SJSA1 (cell line): ENCODE measurements at regions not wholly inside any gene's neighbourhood (a gene's known extent, or its start where the extent isn't known, plus 50 kb on each side); places are given as distances from the start of the nearest gene placed in this dataset.

Source experiments
- DNase-seq, 2 experiments: peaks; one replicate each; pipeline ENCODE4 v3.0.0-alpha.2; 2015 to 2020; ENCODE audit warnings: low spot score in 2 of 2, low read depth in 1 of 2
- H3K27ac ChIP-seq: fragments of 250-450 bp; sonication (Bioruptor Pico); 2 replicates; pipeline ENCODE4 v1.5.1; 2020; ENCODE audit warnings: mild to moderate bottlenecking, moderate library complexity
- H3K27me3 ChIP-seq: fragments of 250-450 bp; sonication (Bioruptor Pico); replicated peaks from 2 replicates; pipeline ENCODE4 v1.5.1; 2020; ENCODE audit warnings: mild to moderate bottlenecking, moderate library complexity
- H3K36me3 ChIP-seq: fragments of 250-450 bp; sonication (Bioruptor Pico); 2 replicates; pipeline ENCODE4 v1.5.1; 2020; ENCODE audit warnings: mild to moderate bottlenecking
- H3K4me1 ChIP-seq: fragments of 250-450 bp; sonication (Bioruptor Pico); replicated peaks from 2 replicates; pipeline ENCODE4 v1.6.1; 2021; ENCODE audit warnings: mild to moderate bottlenecking
- H3K4me3 ChIP-seq: fragments of 250-450 bp; sonication (Bioruptor Pico); 2 replicates; pipeline ENCODE4 v1.5.1; 2020; ENCODE audit warnings: mild to moderate bottlenecking
- H3K9me3 ChIP-seq: fragments of 250-450 bp; sonication (Bioruptor Pico); replicated peaks from 2 replicates; pipeline ENCODE4 v1.5.1; 2020; ENCODE audit warnings: mild to moderate bottlenecking

- Histone ChIP-seq H3K27ac (no peak overlapping the region), H3K36me3 (no peaks in the 10 kb centered on the region), H3K4me3 (no peak overlapping the region), H3K27me3 (0 out of 2 replicates have a peak, but pooled peaks cover 3% of the 10 kb centered on the region), H3K9me3 (no peaks in the 10 kb centered on the region), H3K4me1 (no peaks in the 10 kb centered on the region)
- no peak for DNase-seq
Measured at GRCh38 chr12:94733727-94734126, 83.4 kb upstream of the TMCC3 start.

- no peak for DNase-seq
- Histone ChIP-seq H3K27me3 (0 out of 2 replicates have a peak, but pooled peaks cover 3% of the 10 kb centered on the region), H3K36me3 (no peaks in the 10 kb centered on the region), H3K4me1 (no peaks in the 10 kb centered on the region), H3K27ac (no peak overlapping the region), H3K4me3 (no peak overlapping the region), H3K9me3 (no peaks in the 10 kb centered on the region)
Measured at GRCh38 chr12:94732367-94732990, 82.1 kb upstream of the TMCC3 start.

DNA sequence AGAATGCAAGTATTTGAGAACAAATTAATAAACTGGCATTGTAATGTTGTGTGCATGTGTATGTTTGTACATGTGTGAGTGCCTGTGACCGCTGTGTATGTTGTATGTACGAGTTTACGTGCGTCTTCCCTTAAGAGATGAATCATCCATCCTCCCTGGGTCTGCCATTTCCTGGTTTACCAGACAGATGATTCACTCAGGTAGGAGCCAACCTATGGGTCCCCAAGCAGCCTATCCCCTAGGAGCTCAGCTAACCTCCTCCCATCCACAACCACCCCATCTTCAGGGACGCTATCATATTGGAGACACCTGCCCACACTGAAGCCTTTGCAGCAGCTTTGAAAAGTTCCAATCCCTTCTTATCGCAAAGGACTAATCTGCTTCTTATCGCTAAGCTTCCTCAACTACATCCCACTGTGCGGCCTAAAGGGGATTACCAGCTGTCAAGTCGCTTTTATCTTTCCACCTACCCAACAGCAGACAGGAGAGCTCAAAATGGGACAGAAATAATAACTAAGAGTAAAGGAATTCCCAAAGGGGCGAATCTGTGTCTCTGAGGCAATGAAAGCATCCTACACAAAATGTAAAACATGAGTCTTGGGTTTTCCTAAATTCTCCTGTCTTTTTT lies 81.5 kb upstream of the TMCC3 start:
- Histone ChIP-seq H3K27ac (no peak overlapping the region), H3K36me3 (no peaks in the 10 kb centered on the region), H3K9me3 (no peaks in the 10 kb centered on the region), H3K27me3 (no peaks in the 10 kb centered on the region), H3K4me1 (no peaks in the 10 kb centered on the region), H3K4me3 (no peak overlapping the region)
- DNase-seq = no peak

GRCh38 chr12:94730847-94731246 lies 80.5 kb upstream of the TMCC3 start:
- Histone ChIP-seq H3K9me3 (no peaks in the 10 kb centered on the region), H3K36me3 (no peaks in the 10 kb centered on the region), H3K4me1 (no peaks in the 10 kb centered on the region), H3K27ac (no peak overlapping the region), H3K4me3 (no peak overlapping the region), H3K27me3 (no peaks in the 10 kb centered on the region)
- no peak for DNase-seq

DNA sequence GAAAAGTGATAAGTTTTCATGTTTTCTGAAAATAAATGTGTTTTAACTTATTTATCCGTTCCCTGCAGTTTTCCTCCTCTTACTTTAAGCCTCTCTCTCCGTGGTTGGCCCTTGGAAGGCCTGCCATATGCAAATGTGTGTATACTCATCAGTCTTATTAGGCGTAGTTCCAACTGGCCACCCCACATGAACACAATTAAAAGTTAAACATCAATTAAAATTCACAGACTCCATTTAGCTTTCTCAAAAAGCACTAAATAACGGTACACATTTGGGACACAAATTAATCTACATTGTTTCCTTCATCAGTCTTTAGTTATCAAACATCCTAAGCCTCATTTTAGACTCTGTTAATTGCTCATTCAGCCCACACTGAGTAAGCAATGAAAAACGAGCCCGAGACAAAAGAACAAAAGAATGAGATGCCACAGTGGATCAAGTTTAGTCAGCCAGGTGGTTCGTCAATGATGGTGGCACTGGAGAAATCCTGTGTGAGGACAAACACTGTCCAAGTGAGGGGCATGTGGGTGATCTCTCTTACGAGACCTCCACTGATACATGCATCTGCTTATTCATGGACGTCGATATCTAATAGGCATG lies 76.0 kb upstream of the TMCC3 start:
- no peaks in the 10 kb centered on the region for H3K9me3 ChIP-seq
- no peak overlapping the region for H3K4me3 ChIP-seq
- H3K4me1 ChIP-seq = no peaks in the 10 kb centered on the region
- no peak overlapping the region for H3K27ac ChIP-seq
- H3K27me3 ChIP-seq = no peaks in the 10 kb centered on the region
- no peak for DNase-seq
- H3K36me3 ChIP-seq = no peaks in the 10 kb centered on the region

- H3K36me3 ChIP-seq = no peaks in the 10 kb centered on the region
- no peak overlapping the region for H3K27ac ChIP-seq
- no peaks in the 10 kb centered on the region for H3K27me3 ChIP-seq
- no peaks in the 10 kb centered on the region for H3K4me1 ChIP-seq
- peak in 1 of 2 experiments; percentile 8 for DNase-seq
- no peaks in the 10 kb centered on the region for H3K9me3 ChIP-seq
- H3K4me3 ChIP-seq = no peak overlapping the region
Measured at GRCh38 chr12:94725375-94726168, 75.2 kb upstream of the TMCC3 start.

GRCh38 chr12:94722664-94723063 lies 72.3 kb upstream of the TMCC3 start:
- H3K4me3 ChIP-seq = no peak overlapping the region
- no peaks in the 10 kb centered on the region for H3K36me3 ChIP-seq
- no peak for DNase-seq
- H3K4me1 ChIP-seq = no peaks in the 10 kb centered on the region
- H3K27me3 ChIP-seq = no peaks in the 10 kb centered on the region
- no peaks in the 10 kb centered on the region for H3K9me3 ChIP-seq
- no peak overlapping the region for H3K27ac ChIP-seq

- Histone ChIP-seq H3K27me3 (no peaks in the 10 kb centered on the region), H3K27ac (no peak overlapping the region), H3K4me1 (no peaks in the 10 kb centered on the region), H3K4me3 (no peak overlapping the region), H3K36me3 (no peaks in the 10 kb centered on the region), H3K9me3 (no peaks in the 10 kb centered on the region)
- DNase-seq = no peak
Measured at GRCh38 chr12:94721173-94721572, 70.8 kb upstream of the TMCC3 start.

DNA sequence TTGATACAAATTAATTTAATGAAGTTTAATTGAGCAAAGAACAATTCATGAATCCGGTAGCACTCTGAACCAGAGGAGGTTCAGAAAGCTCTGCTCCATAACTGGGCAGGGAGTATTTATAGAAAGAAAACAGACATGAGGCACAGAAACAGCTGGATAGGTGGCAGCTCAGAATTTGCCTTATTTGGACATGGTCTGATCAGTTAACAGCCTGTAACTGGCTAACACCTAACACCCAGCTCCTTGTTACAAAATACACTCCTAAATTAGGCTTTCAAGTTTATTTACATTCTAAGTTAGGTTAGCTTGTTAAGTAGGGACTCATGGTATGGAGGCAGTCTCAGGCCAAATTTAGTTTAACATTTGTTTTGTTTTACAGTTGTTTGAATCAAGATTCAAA lies 67.8 kb upstream of the TMCC3 start:
- no peak overlapping the region for H3K4me3 ChIP-seq
- no peaks in the 10 kb centered on the region for H3K27me3 ChIP-seq
- H3K9me3 ChIP-seq = no peaks in the 10 kb centered on the region
- DNase-seq = no peak
- H3K36me3 ChIP-seq = no peaks in the 10 kb centered on the region
- H3K4me1 ChIP-seq = no peaks in the 10 kb centered on the region
- no peak overlapping the region for H3K27ac ChIP-seq

DNA sequence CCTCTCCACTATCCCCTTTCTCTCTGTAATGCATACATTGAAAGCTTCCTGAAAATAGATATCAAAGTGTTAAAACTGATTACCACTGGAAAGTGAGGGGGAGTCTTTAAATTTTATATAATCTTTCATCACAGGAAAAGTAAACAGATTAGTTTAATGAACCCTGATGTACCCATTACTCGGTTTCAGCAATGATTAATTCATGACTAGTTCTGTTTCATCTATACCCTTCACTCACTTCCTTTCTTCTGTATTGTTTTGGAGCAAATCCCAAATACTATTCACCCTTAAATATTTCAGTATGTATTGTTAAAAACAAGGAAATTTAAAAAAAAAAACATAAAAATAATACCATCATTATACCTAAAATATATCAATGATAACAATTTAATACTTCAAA lies 67.3 kb upstream of the TMCC3 start:
- DNase-seq = no peak
- Histone ChIP-seq H3K4me3 (no peak overlapping the region), H3K4me1 (no peaks in the 10 kb centered on the region), H3K9me3 (no peaks in the 10 kb centered on the region), H3K27me3 (no peaks in the 10 kb centered on the region), H3K36me3 (no peaks in the 10 kb centered on the region), H3K27ac (no peak overlapping the region)

GRCh38 chr12:94717108-94717507 lies 66.8 kb upstream of the TMCC3 start:
- H3K27me3 ChIP-seq = no peaks in the 10 kb centered on the region
- no peak for DNase-seq
- H3K4me1 ChIP-seq = no peaks in the 10 kb centered on the region
- H3K4me3 ChIP-seq = no peak overlapping the region
- H3K9me3 ChIP-seq = no peaks in the 10 kb centered on the region
- no peak overlapping the region for H3K27ac ChIP-seq
- H3K36me3 ChIP-seq = no peaks in the 10 kb centered on the region

DNA sequence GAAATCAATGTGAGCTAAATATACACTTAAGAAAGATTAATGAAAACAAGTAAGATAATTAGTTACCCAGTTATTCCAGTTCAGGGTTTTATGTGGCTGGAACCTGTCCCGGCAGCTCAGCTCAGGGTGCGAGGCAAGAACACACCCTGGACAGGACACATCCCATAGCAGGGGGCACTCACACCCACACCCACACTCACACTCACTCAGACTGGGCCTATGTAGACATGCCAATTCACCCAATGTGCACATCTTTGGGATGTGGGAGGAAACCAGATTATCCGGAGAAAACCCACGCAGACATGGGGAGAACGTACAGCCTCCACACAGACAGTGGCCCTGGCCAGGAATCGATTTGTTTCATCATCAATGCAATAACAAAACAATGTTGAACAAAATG lies 66.0 kb upstream of the TMCC3 start:
- no peak overlapping the region for H3K4me3 ChIP-seq
- H3K27ac ChIP-seq = no peak overlapping the region
- DNase-seq = no peak
- no peaks in the 10 kb centered on the region for H3K36me3 ChIP-seq
- H3K9me3 ChIP-seq = no peaks in the 10 kb centered on the region
- no peaks in the 10 kb centered on the region for H3K4me1 ChIP-seq
- no peaks in the 10 kb centered on the region for H3K27me3 ChIP-seq

DNA sequence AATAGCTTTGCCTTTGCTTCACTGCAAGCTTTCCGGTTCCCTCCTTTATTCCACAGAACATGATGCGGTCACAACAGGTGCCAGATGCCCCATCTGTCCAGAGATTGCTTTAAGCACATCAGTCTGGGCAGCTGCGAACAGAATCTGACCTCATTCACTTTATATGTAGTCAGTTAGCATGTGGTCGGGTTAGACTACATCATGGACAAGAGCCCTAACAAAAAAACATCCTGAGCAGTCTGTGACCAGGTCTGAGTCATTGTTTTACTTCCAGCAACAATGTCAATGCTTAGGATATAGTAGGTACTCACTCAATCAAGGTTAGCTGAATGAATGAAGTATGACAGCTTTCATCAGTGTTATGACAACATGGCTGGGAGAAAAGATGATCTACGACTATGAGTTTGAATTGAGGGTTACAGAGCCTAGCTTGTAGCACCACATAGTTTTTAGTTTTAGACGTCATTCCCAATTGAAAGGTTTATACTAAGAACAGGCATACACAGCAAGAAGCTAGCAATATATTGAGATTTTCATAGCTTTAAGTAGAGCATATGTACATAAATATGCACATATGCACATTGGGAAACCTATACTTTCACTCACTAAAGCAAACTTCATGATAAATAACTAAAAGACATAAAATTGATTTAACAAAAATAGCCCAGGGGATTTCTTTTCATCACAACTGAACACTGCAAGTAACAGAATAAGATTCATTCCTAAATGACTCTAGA lies 64.2 kb upstream of the TMCC3 start:
- H3K27me3 ChIP-seq = no peaks in the 10 kb centered on the region
- no peaks in the 10 kb centered on the region for H3K36me3 ChIP-seq
- no peak for DNase-seq
- H3K4me3 ChIP-seq = no peak overlapping the region
- no peak overlapping the region for H3K27ac ChIP-seq
- H3K4me1 ChIP-seq = no peaks in the 10 kb centered on the region
- H3K9me3 ChIP-seq = no peaks in the 10 kb centered on the region
